ENCODE measurements at regions not wholly inside any gene's neighbourhood (a gene's known extent, or its start where the extent isn't known, plus 50 kb on each side); places are given as distances from the start of the nearest gene placed in this dataset.

DNA sequence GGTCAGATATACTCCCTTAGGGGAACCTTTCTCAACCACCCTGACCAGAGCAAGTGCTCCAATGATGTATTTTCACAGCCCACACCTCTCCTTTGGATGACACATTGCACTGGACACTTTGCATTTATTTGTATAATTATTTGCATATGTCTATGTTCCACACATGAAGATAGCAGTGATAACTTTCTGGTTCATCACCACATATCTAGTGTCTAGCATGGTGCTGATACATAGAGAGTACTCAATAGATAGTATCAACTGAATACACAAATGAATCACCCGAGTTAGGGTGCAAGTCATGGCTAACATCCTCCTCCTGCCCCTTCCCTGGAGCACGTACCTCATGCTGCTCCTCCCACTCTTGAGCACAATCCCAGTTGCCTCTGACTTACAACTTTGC lies 617.6 kb downstream of the EBF1 start:
- Histone ChIP-seq H3K4me3 (no peak overlapping the region), H3K27me3 (no peaks in the 10 kb centered on the region), H3K27ac (no peak overlapping the region), H3K9me3 (no peaks in the 10 kb centered on the region), H3K4me1 (peaks cover 0 to 27% (median 16%) of the 10 kb centered on the region in 4 donors), H3K36me3 (no peaks in the 10 kb centered on the region)
- intact Hi-C loops (cut with DNase I; ENCODE audit: low total_unique reads) = no loop called here
- TF ChIP-seq CTCF (IDR thresholded peaks at IDR 0.05) = no peak
- no peak for DNase-seq

DNA sequence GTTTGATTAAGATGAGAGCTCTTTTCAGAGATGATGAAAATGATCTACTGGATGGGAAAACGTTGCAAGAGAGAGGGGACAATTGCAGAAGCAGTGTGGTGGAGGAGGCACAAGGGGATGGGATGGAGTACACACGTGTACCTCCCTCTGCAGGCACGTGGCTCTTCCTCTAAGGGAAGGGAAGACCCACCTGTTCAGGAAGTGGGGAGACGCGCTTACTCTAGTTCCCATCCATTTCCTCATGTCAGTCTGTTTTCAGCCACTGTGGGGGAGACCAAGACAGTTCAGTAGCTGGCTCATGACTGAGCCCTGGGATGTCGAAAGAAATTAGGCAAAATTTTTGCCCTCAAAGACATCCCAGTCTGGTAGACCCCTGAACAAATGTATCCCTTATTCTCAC lies 619.2 kb upstream of the CLINT1 start:
- Histone ChIP-seq H3K4me1 (no peaks in the 10 kb centered on the region), H3K4me3 (no peak overlapping the region), H3K27ac (no peak overlapping the region), H3K9me3 (no peaks in the 10 kb centered on the region), H3K36me3 (no peaks in the 10 kb centered on the region), H3K27me3 (no peaks in the 10 kb centered on the region)
- intact Hi-C loops (cut with DNase I; ENCODE audit: low total_unique reads) = no loop called here
- no peak for DNase-seq
- TF ChIP-seq CTCF (IDR thresholded peaks at IDR 0.05) = no peak

DNA sequence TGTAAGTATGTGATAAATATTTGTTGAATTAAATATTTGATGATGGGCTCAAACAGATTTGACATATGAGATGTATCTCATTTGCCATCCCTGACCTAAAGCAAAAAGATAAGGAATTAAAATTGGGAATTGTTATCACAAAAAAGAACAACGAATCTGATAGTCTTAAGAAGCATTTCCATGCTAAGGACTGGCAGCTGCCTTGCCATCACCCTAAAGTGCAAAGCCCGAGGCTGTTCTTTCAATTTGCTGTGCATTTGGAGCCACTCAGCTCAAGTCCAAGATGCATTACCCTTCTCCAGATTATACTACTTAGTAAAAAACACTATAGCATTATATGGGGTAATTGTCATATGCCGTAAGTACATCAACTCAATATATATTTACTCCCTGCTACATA lies 618.3 kb upstream of the CLINT1 start:
- Histone ChIP-seq H3K27ac (no peak overlapping the region), H3K36me3 (no peaks in the 10 kb centered on the region), H3K27me3 (no peaks in the 10 kb centered on the region), H3K9me3 (no peaks in the 10 kb centered on the region), H3K4me1 (no peaks in the 10 kb centered on the region), H3K4me3 (no peak overlapping the region)
- no peak for TF ChIP-seq CTCF (IDR thresholded peaks at IDR 0.05)
- intact Hi-C loops (cut with DNase I; ENCODE audit: low total_unique reads) = no loop called here
- no peak for DNase-seq

DNA sequence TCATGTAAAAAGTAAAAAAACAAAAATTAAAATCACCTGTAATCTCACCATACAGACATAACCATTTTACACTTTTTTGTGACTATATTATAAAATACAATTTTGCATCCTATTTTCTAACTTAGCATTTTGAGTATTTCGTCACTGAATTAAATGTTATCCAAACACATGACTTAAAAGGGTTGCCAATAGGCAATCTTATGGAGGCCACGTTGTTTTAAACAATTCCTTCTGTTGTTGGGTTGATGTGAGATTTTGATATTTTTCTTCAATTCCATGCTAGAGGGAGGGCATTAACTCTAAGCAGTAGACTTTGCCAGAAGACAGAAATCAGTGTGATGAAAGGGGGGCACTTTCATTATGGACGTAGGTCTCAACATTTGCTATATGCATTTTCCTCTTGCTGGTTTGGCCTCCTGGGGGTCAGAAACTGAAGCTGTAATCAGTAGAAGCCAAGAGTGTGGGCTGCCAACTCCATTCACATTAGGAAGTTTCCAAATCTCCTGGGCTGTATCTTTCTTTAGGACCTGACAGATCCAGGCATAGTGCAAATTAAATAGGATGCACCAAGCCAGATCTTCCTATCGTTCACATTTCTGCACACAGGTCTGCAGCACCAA lies 614.2 kb upstream of the CLINT1 start:
- no peak for DNase-seq
- no peak for TF ChIP-seq CTCF (IDR thresholded peaks at IDR 0.05)
- Histone ChIP-seq H3K36me3 (no peaks in the 10 kb centered on the region), H3K27ac (no peak overlapping the region), H3K4me1 (no peaks in the 10 kb centered on the region), H3K9me3 (no peaks in the 10 kb centered on the region), H3K4me3 (no peak overlapping the region), H3K27me3 (no peaks in the 10 kb centered on the region)
- intact Hi-C loops (cut with DNase I; ENCODE audit: low total_unique reads) = no loop called here

DNA sequence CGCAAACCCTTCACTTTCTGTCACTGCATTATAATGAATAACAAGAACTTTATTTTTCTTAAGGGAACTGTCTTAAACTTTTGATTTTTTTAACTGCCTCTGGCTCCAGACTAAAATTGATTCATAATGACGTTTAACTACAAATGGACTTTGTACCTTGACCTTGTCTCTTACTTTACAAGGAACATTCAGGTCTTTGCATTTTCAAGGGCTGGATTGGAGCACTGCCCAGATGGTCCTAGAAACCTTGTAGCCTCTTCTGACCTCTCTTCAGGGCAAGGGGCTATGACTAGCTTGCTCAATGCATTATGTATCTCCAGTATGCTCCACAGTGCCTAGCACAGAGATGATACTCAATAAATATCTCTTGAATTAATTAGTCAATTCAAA lies 612.6 kb upstream of the CLINT1 start:
- H3K9me3 ChIP-seq = no peaks in the 10 kb centered on the region
- H3K36me3 ChIP-seq = no peaks in the 10 kb centered on the region
- H3K27me3 ChIP-seq = no peaks in the 10 kb centered on the region
- H3K27ac ChIP-seq = no peak overlapping the region
- no peak for DNase-seq
- no peaks in the 10 kb centered on the region for H3K4me1 ChIP-seq
- H3K4me3 ChIP-seq = no peak overlapping the region
- TF ChIP-seq CTCF (IDR thresholded peaks at IDR 0.05) = no peak
- intact Hi-C loops (cut with DNase I; ENCODE audit: low total_unique reads) = no loop called here

All from tibial artery (tissue), 4 donors.